ENCODE measurements at regions not wholly inside any gene's neighbourhood (a gene's known extent, or its start where the extent isn't known, plus 50 kb on each side); places are given as distances from the start of the nearest gene placed in this dataset.
"Not testable (repeated sequence)": the region's sequence is repeated elsewhere in the genome, so short reads cannot be mapped to it uniquely, and the experiment has no call there.

DNA sequence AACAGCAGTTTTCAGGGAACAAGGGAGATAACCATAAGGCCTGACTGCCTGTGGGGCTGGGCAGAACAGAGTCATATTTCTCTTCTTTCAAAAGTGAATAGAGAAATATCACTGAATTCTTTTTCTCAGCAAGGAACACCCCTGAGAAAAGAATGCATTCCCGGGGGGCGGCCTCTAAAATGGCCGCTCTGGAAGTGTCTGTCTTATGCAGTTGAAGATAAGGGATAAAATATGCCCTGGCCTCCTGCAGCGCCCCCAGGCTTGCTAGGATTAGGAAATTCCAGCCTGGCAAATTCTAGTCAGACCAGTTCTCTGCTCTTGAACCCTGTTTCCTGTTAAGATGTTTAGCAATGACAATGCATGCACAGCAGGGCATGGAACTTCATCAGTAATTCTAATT is 745.4 kb downstream of the GRXCR1 start:
- not testable (repeated sequence) for DNase-seq, ATAC-seq

DNA sequence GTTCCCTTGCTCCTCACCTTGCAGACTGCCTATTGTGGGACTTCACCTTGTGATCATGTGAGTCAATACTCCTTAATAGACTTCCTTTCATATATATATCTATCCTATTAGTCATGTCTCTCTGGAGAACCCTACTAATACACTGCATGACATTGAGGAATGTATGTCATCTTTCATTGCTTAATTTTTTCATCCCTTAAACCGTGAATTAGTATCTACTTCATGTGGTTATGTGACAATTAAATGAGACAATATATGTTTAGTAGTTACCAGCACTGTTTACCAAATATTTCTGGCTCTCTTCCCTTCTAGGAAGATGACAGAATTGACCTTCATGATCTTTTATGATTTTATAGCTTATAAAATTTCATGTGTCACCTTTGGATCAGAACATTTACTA is 759.5 kb downstream of the GRXCR1 start:
- ATAC-seq, result no peak
- no peak for DNase-seq

DNA sequence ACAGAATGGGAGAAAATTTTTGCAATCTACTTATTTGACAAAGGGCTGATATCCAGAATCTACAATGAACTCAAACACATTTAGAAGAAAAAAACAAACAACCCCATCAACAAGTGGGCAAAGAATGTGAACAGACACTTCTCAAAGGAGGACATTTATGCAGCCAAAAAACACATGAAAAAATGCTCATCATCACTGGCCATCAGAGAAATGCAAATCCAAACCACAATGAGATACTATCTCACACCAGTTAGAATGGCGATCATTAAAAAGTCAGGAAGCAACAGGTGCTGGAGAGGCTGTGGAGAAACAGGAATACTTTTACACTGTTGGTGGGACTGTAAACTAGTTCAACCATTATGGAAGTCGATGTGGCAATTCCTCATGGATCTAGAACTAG is 767.0 kb downstream of the GRXCR1 start:
- DNase-seq, ATAC-seq: not testable (repeated sequence)

DNA sequence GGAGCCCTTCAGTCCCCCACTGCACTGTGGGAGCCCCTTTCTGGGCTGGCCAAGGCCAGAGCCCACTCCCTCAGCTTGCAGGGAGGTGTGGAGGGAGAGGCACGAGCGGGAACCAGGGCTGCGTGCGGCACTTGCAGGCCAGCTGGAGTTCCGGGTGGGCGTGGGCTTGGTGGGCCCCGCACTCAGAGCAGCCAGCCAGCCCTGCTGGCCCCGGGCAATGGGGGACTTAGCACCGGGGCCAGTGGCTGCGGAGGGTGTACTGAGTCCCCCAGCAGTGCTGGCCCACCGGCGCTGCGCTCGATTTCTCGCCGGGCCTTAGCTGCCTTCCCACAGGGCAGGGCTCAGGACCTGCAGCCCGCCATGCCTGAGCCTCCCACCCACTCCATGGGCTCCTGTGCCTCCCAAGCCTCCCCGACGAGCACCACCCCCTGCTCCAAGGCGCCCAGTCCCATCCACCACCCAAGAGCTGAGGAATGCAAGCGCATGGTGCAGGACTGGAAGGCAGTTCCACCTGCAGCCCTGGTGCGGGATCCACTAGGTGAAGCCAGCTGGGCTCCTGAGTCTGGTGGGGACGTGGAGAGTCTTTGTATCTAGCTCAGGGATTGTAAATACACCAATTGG is 776.2 kb downstream of the KCTD8 start:
- not testable (repeated sequence) for ATAC-seq, DNase-seq

DNA sequence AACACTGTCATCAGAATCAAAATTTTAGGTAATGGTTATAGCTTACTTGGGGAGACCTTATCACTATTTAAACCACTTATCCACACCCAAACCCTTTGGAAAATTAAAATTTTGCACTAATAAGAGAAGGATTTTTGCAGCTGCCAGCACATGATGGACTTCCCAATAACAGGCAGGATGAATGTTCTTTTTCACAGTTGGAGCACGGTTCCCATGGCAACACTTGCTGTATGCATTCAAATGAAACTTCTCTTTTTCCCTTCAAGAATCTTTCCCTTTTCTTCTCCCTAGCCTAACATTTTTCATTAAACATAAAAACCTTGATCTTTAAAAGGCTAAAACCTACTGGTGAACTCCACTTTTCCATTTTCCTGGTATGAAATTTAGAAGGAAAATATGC is 768.2 kb downstream of the KCTD8 start:
- ATAC-seq (no peak), DNase-seq (no peak)

DNA sequence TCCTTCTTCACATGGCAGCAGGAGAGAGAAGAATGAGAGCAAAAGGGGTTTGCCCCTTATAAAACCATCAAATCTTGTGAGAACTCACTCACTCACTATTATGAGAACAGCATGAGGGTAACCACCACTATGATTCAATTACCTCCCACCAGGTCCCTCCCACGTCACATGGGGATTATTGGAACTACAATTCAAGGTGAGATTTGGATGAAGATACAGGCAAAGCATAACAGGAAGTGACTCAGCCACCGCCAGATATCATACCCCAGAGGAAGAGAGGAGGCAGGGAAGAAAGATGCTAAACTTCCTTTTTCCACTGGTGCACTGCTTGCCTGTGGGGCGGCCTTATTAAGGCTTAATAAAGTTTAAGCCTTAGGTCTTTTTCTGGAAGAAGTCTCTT is 766.1 kb downstream of the KCTD8 start:
- DNase-seq (no peak), ATAC-seq (no peak)

DNA sequence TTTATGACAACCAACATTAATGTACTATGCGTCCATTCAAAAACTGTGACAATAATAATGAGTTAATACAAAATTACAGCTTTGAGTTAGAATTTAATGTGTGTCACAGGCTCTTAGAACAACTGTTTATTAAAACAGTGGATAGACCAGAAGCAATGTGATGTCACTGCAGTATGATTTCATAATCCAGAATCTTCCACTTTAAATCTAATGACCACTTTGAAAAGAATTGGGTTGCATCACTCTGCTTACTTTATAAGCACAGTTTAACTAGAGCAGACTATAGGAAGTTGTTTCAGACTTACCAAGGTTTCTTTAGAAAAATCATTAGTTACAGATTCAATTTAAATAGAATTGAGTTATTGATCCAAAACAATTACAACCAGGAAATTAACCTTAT is 758.5 kb downstream of the KCTD8 start:
- DNase-seq, result no peak
- ATAC-seq, result no peak

DNA sequence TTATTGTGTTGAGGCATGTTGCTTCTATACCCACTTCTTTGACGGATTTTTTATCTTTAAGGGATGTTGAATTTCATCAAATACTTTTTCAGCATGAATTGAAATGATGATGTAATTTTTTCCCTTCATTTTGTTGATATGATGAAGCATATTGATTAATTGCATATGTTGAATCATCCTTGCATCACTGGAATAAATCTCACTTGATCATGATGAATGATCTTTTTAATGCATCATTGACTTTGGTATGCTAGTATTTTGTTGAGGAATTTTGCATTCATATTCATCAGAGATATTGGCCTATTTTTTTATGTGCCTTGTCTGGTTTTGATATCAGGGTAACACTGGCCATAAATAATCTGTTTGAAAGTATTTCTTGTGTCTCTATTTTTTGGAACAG is 754.7 kb downstream of the KCTD8 start:
- ATAC-seq (no peak), DNase-seq (no peak)

DNA sequence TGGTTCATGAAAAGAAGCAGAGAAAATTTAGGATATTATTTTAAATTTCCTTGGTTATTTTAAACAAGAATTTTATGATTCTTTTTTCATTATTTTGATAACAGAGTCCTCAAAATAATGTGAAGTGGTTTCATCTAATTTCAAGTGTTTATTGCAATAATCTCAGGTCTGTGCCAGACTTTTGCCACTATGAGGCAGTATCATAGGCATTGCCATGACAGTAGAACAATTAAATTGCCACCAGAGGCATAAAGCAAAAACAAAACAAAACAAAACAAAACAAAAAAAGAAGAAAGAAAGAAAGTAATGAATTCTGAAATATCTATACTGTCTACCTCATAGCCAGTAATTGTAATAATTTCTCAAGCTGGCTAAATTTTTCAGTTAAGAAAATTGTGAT is 739.2 kb downstream of the KCTD8 start:
- DNase-seq (no peak), ATAC-seq (no peak)

DNA sequence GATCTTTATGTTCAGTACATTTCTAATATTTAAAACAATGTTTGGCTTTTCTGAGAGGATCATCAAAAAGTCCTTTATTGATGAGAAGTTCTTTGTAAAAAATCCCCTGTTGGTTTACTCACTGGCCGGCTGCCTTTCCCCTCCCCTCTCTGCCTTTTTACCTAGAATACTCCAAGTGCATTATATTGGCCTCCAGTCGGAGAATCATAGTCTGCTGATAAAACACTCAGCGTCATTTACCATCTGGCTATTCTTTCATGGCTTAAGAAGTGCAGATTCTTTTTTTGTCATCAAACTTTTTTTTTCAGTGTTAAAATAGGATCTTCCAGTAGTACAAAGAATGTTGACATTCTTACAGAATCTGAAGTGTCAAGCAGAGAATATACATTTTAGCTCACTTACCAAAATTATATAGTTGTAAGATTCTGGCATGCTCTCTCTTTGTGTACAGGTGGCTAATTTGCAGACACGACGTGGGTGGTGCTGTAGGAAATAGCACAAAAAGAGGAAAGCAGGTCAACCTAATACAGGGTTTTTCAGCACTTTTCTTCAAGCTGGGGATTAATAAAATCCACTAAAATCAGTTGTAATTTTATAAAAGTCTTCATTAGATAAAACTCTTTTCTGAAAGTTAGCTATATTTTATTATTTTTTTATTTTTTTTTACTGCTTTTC is 731.8 kb downstream of the KCTD8 start:
- ATAC-seq (no peak), DNase-seq (no peak)

DNA sequence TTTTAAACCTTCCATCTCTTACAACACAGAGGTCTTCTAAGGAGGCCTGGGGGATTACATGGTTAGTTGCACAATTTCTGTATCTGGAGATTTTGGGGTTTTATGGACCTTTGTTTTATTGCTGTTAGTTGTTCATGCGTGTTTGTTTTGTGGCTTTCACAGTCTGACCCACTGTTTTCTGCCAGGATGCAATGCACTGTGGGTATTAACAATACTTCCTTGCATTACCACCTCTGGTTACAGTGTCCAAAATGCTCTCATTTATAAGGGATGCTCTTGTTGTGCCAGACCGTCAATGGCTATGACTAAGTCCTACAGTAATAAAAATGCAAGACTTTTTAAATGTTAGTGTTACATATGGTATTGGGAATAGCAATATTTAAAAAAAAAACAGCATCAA is 730.2 kb downstream of the KCTD8 start:
- no peak for ATAC-seq
- DNase-seq, result no peak

DNA sequence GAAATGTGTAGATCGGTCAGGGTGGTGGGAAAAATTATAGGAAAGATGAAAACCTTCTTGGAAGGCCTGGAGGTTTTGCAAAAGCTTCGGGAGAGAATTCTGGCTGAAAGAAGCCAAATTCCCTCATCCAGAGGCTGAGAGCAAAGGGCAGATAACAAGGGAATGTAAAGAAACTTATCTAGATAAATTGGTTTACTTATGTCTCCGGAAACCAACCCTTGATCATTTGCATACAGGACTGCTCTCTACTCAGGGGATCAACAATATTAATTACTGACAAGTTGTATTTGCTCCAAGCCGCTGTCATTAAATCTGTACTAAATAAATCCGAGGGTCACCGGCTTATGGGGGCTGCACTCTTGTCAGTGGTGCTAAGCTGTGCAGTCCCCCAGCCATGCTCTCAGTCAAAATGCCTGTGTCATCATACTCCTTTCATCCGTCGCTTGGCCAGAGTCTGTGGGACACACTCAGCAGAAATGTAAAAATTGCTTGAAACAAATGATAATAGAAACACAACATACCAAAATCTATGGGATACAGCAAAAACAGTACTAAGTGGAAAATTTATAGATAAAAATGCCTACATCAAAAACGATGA is 715.7 kb downstream of the KCTD8 start:
- no peak for DNase-seq
- no peak for ATAC-seq

DNA sequence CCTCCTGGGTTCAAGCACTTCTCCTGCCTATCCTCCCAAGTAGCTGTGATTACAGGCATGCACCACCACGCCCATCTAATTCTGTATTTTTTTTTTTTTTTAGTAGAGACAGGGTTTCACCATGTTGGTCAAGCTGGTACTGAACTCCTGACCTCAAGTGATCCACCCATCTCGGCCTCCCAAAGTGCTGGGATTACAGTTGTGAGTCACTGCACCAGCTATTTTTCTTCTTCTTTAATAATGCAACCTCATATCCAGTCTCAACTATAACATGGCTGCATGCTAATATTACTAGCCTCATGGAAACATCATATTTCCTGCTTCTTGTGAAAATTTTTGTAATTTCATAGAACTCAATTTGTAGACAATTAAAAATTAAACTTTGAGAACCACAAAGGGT is 706.5 kb downstream of the KCTD8 start:
- no peak for DNase-seq
- no peak for ATAC-seq

DNA sequence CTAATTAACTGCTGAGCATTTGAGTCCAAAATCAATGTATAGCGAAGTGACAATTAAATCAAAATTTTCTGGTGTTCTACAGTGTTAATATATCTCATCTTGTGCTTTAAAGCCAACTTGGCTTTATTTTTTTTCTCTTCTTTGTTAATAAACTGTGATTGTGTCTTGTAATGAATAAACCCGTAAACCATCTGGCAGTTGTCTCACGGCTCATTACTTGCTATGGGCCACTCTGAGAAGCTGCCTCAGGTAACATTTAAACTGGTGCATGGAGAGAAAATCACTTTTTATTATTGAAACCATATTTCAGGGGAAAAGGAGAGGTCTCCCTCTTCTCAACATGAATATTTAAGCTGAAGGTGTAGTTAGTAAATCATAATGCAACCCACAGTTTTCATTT is 694.0 kb downstream of the KCTD8 start:
- ATAC-seq, result no peak

DNA sequence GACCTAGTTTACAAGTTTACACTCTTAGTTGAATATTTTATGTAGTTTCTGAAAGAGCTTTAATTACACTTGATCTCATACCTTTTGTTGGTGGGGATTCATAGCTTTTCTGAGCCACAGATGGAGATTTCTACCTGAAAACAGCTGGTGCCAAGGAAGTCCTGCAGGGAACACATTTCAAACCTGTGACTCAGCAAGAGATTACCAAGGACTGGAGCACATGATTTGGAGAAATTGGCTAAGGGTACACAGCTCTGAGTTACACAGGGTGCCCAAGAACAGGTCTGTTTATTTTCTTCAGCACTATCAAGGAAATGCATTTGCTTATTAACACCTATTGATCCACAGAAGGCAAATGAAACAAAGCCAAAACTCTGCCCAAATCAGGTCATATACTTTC is 691.5 kb downstream of the KCTD8 start:
- ATAC-seq (no peak), DNase-seq (no peak)

More for the DNA sequence above, 694.0 kb downstream of the KCTD8 start:
- no peak for DNase-seq

DNA sequence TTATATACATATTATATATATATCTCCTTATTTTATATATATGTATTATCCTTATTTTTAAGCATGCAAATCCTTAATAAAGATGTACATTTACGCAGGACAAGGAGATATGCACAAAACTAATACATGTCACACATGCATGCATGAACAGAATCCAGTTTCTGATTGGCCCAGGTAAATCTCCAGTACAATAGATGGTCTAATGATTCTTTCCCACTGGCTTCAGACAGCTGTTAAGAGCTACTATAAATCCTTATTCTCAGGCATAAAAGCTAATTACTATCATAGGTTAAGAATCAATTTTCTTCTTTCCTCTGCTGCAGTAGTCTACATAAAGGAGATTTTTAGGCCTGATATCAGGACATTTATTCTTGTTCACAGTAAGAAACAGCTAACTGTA is 689.8 kb downstream of the KCTD8 start:
- DNase-seq (no peak), ATAC-seq (no peak)

DNA sequence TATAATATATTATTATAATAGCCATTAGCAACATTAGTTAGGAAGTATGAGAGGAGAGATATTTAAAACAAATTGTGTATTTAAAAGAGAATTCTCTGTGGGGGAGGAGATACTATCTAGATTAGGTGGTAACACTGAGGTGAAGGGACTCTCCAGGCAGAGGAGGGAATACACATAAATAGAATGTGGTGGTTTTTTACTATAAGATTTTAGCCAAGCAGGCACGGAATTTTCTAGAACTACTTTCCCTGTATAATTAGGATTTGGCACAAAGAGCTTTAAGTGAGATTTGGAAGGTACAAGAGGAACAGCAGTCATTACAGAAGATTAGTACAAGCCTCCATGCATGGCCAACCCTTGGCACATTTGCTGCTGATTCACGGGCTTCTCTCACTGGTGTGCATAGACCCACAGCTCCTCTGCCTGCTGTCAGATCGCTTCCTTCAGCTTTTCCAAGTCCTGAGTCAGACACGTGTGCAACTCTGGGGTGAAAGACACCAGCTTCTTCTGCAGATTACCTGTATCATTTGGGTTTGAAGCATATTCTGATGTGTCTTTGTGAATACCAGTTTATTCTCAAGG is 685.5 kb downstream of the KCTD8 start:
- DNase-seq (no peak), ATAC-seq (no peak)

DNA sequence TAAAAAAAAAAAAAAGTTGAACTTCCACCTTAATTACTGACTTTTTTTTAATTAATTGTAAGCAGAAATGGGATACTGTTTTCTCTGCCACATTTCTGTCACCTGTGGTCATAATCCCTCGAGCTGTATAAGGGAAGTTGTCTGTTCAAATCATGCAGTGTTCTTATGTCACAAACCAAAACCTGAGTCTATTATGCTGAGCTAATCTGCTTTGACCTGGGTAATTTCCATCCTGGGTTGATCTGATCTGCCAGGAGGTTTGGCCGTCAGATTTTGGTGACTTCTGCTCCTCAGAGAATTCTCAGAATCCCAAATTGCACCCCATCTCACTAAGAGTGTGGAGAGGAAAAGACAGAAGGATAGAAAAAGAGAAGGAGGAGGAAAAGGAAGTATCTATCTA is 683.1 kb downstream of the KCTD8 start:
- ATAC-seq (no peak), DNase-seq (no peak)

DNA sequence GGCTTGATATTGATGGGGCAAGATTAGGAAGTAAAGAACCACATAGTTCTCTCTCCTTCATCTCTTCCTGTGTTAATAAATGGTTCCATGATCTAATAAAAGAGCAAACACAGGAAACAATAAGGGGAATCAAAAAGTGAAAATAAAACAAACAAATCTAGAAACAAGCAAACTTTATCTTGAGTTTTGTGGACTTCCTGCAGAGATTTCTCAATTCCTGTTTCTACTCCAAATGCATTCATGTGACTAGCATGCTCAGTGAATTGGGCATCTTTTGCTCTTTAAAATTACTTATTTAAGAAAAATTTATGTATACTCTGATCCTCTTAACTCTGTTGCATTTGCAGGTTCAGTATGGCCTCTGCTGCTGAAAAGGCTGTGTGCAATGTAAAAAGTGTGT is 682.0 kb downstream of the KCTD8 start:
- no peak for DNase-seq
- no peak for ATAC-seq

DNA sequence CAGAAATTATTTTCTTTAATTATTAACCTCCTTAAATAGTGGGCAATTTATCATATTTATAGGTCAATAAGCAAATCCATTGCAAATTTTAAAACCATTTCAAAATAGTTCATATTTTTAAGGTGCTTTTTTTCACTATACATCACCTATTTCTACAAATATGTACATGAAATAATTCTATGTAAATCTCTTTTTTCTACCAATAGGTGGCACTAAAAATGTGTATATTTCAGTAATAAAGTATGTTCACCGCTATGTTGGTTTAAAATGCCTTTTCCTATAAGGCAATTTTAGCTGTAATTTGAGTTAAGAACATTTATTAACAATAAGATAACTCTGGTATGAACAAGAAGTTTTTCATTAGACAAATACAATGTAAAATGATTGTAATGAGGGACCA is 672.2 kb downstream of the KCTD8 start:
- no peak for DNase-seq

DNA sequence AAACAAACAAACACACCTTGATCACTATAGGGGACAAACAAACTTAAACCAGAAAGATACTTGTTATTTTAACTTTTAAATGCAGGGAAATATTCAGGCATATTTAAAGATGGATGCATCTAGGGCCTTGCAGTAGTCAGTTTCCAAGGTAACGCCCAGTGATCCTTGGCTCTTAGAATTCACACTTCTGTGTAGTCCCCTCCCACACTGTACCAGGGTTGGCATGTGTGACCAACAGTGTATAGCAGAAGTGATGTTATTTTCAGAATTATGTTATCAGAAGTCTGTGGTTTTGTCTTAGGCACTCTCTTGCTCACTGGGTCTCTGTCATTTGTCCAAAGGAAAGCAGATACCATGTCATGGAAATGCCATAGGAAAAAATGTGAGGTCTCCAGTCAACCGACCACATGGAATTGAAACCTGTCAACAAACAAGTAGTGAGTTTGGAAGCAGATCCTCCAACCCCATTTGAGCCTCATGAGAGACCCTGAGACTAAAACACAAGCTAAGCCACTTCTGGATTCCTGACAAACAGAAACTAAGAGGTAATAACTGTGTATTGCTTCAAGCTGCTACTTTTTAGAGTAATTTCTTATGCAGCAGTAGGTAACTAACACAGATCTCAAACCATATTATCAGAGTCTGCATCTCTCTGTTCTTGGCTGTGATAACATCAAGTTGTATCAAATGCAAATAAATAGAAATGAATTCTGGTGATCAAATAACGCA is 670.3 kb downstream of the KCTD8 start:
- DNase-seq, result no peak
- no peak for ATAC-seq

More for the DNA sequence above, 672.2 kb downstream of the KCTD8 start:
- no peak for ATAC-seq

DNA sequence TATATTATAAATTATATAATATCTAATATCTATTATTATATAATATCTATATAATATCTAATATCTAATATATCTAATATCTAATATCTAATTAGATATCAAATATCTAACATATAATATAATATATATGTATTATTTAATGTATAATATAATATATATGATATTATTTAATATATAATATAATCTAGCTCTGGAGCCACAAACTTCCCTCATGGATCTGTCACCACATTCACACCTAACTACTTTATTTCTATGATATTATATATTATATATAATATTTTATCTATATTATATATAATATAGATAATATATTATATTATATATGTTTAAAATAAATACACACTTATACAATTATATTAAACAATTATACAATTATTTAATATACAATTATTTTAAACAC is 667.5 kb downstream of the KCTD8 start:
- no peak for ATAC-seq
- DNase-seq, result no peak

DNA sequence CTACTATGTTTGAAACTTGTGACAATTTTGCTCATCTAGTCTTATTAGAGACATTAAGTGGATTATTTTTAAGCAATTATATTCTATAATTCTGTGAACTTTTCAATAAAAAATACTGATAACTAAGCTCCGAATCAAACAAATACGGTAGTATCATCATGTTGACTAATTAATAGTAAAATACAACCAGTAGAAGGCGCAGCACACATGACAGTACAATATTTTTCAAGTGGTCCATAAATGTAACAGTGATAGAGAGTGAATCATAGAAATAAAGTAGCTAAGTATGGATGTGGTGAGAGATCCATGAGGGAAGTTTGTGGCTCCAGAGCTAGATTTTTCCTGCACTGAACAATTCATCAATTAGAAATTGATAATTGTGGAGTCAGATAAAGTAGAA is 666.2 kb downstream of the KCTD8 start:
- DNase-seq (no peak), ATAC-seq (no peak)

Measured in stimulated activated naive CD8-positive, alpha-beta T cell treated with anti-CD3 and anti-CD28 coated beads, Interleukin-15, Interleukin-2, amounts not matched to agents 100 U/mL and 50 U/mL, for 24 hours (primary cell).